NT2/D1 (cell line): ENCODE measurements at regions not wholly inside any gene's neighbourhood (a gene's known extent, or its start where the extent isn't known, plus 50 kb on each side); places are given as distances from the start of the nearest gene placed in this dataset.

Experiments
- SUZ12 ChIP-seq: IDR thresholded peaks from 2 replicates; pipeline ENCODE4 v1.6.1; 2011; ENCODE audit not compliant: insufficient read length, insufficient read depth; ENCODE audit errors: extremely low read depth
- ZNF274 ChIP-seq: IDR thresholded peaks from 2 replicates; pipeline ENCODE4 v1.6.1; 2011; ENCODE audit warnings: mild to moderate bottlenecking, low read depth, low read length

- TF ChIP-seq SUZ12 (no peak), ZNF274 (no peak)
Measured at GRCh38 chr7:1372063-1372462, 87.2 kb downstream of the MICALL2 start.
